Pulmonary artery endothelial cell (primary cell): ENCODE measurements at regions not wholly inside any gene's neighbourhood (a gene's known extent, or its start where the extent isn't known, plus 50 kb on each side); places are given as distances from the start of the nearest gene placed in this dataset.

Source experiments
- DNase-seq: peaks from one replicate; pipeline ENCODE4 v3.0.0-alpha.2; 2011; ENCODE audit warnings: low read depth, low spot score

GRCh38 chr3:40988468-40988867 is 210.8 kb upstream of the CTNNB1 start:
- no peak for DNase-seq

- DNase-seq = no peak
These were observed 209.9 kb upstream of the CTNNB1 start for GRCh38 chr3:40989141-40990061.

DNA sequence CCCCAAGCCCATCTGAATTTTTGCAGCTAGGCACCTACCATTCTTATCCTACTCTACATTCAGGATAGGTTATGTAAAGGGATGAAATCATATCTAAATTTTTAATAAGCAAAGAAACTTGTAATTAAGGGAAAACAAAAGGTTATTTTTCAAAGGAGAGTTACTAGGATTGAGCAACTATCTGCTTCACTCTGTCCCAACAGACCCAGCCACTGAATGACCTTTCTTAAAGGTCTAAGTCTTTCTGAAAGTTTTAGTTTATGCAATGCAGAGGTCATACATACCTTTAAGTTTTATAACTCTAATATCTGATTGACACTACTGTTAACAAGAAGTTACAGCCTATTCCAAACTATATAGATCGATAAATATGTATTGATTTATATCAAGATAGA is 209.2 kb upstream of the CTNNB1 start:
- DNase-seq = no peak

GRCh38 chr3:40992023-40992422 is 207.3 kb upstream of the CTNNB1 start:
- DNase-seq = no peak

- no peak for DNase-seq
These were observed 204.7 kb upstream of the CTNNB1 start for GRCh38 chr3:40994611-40995010.

DNA sequence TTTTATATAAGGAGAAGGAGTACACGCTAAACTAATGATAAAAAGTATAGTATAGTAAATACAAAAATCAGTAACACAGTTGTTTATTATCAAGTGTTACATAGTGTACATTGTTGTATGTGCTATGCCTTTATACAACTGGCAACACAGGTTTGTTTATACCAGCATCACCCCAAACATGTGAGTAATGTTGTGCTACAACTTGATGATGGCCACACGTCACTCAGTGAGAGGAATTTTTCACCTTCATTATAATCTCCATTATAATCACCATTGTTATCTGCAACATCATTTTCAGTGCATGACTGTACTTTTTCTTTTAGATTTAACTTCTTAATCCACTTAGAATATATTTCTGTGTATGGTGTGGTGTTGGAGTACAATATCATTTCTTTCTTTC is 204.0 kb upstream of the CTNNB1 start:
- DNase-seq = no peak

DNA sequence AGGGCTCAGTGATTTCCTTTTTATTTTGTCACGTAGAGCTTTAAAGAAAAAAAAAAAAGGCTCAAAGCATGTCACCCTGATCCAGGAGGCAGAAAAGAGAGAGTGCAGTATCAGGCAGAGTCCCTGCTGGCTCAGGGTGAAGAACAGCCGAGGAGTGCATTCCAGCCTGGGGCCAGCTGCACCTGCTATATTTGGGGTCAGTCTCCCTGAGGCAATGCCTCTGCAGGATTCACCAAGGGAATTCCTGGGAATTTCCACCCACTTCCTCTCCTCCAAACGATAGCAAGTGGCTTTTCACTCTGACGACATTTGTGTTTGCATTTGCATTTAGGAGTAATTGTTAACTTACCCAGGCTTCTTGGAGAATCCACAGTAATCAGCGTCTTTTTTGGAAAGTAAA is 202.9 kb upstream of the CTNNB1 start:
- no peak for DNase-seq

DNA sequence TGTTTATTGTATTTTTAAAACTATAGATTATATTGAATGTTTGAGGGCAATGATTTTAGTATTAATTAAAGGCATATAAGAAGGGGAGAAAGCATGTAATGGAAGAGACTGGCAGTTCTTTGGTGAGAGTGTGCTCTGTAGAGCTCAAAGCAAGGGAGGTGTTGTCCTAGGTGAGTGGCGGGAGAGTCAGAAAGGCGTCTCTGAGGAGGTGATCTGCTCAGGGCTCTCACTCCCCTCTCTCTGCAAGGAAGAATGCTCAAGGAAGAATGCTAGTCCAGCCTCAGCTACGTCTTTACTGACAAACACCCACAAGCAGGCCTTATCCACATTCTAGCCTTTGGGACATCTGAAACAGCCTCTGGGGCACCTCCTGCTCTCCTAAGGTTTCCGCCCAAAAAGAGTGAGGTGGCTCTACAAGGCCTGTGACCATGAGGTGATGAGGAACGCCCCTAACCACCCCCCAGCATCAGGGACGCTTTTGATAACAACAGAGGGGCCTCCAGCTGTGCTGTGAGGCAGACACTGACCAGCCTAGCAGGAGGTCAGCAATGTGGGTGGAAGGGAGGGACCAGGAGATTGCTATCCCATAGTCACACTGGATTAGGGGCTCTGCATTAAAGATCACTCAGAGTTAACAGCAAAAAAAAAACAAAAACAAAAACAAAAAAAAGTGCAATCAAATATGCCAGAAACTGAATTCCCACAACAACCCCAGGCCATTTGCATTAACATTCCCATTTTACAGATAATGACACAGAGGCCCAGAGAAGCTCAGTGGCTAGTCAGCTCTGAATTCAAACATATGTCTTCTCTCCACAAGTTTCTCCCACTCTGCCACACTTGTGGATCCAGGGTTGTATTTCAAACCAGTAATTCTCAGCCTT is 202.2 kb upstream of the CTNNB1 start:
- no peak for DNase-seq

DNA sequence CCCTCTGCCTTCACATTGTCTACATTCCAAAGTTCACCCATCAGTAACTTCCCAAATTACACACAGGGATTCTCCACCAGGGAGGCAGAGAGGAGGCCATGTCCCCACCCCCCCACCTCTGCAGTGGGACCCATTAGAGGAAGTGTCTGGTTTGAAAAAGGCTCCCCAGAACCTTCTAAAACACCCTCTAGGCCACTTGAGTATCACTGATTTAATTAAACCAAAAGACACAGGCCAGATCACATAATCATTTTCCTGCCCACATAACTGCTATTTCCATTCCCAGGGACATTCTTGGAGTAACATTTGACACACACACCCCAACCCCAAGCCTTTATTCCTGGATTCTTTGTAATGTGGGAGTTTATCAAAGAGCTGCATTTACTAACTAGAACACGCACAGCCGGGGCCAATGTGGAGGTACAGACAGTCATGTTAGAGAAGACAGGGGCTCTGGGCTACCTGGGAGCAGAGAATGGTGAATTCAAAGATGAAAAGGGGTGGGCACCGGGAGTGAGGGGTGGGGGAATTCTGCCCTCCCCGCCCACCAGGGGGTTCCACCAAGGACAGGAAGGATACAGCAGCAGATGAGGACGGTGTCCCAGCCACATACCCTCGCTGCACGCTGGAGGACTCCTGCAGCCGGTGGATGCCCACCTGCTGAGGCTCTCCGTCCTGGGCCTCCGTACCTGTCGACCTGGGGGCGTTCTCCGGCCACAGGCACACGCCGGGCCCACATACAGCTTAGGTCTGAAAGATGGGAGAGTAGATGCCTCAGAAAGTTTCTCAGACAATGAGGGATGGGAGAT is 201.4 kb upstream of the CTNNB1 start:
- DNase-seq = no peak

DNA sequence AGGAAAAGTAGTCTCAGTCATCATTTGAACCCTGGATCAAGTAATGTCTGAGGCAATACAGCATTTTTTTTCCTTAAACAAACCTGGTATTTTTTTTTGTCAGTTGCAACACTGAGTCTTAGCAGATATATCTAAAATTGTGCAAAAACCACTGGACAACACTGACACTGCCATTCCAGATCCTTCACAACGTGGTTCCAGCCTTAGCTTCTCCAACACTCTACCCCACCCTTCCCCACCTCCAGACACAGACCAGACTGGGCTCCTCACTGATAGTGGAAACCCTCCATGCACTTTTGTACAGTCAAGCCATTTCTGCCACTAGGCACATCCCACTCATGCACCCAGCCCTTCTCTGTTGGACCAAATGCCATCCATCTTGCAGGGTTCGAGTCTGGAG is 199.6 kb upstream of the CTNNB1 start:
- no peak for DNase-seq

DNA sequence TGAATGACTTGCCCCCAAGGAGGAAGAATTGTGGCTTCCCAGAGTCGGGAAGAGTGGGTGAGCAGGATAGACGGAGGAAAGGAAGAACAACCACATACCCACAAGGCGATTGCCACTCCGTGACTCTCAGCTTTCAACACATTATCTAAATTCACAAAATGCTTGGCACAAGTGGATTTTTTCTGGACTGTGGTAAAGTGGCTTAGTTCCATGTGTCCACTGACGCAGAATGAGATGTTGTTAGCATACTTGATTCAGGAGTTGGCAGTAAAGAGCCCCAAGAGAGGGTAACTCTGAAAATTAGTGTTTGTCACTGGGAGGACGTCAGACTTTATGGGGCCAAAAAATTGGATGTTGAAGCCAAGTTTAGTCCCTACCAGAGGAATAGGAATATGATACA is 198.8 kb upstream of the CTNNB1 start:
- no peak for DNase-seq

GRCh38 chr3:41001556-41001955 is 197.7 kb upstream of the CTNNB1 start:
- DNase-seq = no peak

GRCh38 chr3:41002104-41002503 is 197.2 kb upstream of the CTNNB1 start:
- no peak for DNase-seq

GRCh38 chr3:41007399-41007798 is 191.9 kb upstream of the CTNNB1 start:
- no peak for DNase-seq

GRCh38 chr3:41011854-41012253 is 187.5 kb upstream of the CTNNB1 start:
- no peak for DNase-seq

GRCh38 chr3:41018855-41019254 is 180.4 kb upstream of the CTNNB1 start:
- DNase-seq = no peak

DNA sequence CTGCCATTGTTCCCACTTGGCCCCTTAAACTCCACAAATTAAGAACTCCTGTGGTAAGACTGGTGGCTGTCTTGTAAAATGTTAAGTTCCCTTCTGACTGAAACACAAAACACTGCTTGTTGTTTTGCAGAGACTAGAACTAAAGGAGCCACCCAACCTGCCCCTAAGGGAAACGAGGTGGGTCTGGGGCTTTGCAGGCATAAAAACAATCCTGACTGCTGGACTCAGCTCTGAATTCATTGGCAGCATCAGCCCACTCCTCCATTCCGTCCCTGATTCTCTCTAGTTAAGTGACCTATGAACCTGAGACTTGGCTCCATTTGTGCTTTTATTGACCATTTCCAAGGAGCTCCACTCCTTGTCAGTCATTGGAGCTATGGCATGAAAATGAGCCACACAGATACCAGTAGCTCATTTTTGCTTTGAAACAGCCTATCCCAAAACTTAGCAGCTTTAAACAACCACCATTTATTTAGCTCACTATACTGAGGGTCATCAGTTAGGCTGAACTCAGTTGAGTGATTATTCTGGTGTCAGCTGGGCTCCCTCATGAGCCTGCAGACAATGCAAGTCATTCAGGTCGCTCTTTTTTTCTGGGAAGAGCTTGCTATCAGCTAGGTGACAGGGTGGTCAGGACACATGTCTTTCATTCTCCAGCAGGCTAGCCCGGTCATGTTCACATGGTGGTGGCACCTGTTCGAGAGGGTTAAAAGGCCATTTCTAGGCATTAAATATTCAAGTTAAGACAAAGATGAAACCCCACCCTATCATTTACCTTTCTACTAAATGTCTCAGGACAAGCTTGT is 175.1 kb upstream of the CTNNB1 start:
- no peak for DNase-seq

DNA sequence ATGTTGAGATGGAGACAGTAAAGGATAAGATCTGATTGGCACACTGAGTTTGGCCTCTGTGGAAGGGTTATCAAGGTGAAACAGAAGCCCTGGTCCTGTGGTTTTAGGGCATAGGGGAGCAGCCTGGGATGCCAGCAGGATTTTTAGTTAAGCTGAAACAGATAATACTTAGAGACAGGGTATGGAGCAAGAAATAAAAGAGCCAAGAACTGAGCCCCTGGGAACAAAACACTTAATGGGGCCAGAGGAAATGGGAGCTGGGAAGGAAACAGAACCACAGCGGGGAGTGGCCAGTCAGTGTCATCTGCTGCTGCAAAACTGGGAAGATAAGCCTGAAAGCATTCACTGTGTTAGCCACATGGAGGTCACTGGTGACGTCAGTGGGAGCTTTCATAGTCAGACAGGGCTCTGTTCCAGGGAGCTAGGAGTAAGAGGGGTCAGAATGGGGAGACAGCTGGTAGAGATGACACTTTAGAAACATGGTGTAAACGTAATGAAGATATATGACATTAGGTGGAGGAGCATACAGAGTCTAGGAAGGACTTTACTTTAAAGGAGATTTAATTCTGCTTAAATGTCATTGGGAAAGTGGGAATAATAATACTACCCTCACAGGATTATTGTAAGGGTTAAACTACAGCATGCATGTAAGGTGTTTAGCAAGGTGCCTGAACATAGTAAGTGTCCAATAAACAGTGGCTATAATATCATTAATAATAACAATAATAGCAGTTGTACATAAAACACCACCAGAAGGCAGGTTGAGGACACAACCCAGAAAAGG is 172.7 kb upstream of the CTNNB1 start:
- DNase-seq = peak; percentile 27

DNA sequence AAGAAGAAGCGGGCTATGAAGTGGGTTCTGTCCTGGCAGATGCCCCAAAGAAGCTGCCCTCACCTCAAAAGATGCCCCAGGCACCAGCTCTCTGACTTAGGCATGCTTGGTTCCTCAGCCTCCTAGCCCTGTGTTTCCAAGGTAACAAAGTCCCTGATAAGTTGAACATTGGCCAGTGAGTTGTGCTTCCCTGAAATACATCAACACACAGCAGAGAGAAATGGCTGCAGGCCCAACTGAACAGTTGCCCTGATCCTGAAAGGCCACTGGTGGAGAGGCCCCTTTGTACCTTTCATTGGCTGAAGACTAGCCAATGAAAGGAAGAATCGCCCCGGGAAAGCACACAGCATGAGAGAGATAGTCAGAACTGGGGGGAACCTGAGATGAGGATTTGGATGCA is 169.9 kb upstream of the CTNNB1 start:
- no peak for DNase-seq

DNA sequence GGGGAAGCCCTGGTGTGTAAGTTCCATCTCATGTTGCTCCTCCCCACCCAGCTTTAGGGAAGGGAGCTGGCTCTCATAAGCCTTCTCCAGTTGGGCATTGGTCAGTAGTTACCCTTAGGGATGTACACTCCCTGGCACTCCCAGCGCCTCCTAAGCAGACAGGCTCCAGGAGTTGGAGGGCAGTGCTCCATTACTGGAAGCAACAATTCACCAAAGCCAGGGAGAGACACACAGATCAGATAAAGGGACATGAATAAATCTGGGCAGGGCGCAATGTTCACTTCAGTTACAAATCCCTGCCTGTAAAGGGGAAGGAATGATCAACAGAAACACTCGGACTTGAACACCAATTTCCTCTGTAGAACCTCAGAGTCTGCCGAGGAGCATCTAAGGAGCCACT is 169.1 kb upstream of the CTNNB1 start:
- no peak for DNase-seq
